Gastrocnemius medialis (tissue), 4 donors: ENCODE measurements at regions not wholly inside any gene's neighbourhood (a gene's known extent, or its start where the extent isn't known, plus 50 kb on each side); places are given as distances from the start of the nearest gene placed in this dataset.

Experiments used
- ATAC-seq, 2 donors: fragments of 150-250 bp; one replicate each; pipeline ENCODE4 v1.9.1; 2016
- DNase-seq, 2 donors: peaks; one replicate each; pipeline ENCODE4 v3.0.0-alpha.2; 2019
- H3K27ac ChIP-seq, 4 donors: fragments of 200-600 bp; sonication (generic); 1 replicate in 1 of 4; 2 replicates in 3 of 4; pipeline ENCODE4 v1.5.1; 2016 to 2018; ENCODE audit warnings: mild to moderate bottlenecking in 2 of 4, moderate library complexity in 1 of 4
- H3K27me3 ChIP-seq, 3 donors: fragments of 200-600 bp; sonication (generic) in 2 of 3; 1 replicate in 1 of 3; 2 replicates in 2 of 3; pipeline versions ENCODE4 v1.5.1 to v1.6.0; 2016 to 2019; ENCODE audit warnings: mild to moderate bottlenecking in 1 of 3, moderate library complexity in 1 of 3
- H3K36me3 ChIP-seq, 2 donors: fragments of 200-600 bp; sonication (generic) in 1 of 2; one replicate each; pipeline ENCODE4 v1.5.1; 2017 to 2018
- H3K4me1 ChIP-seq, 2 donors: fragments of 200-600 bp; sonication (generic) in 1 of 2; one replicate each; pipeline ENCODE4 v1.5.1; 2016 to 2017; ENCODE audit warnings: mild to moderate bottlenecking in 2 of 2
- H3K4me3 ChIP-seq, 4 donors: fragments of 200-600 bp; sonication (generic) in 3 of 4; 1 replicate in 1 of 4; 2 replicates in 3 of 4; pipeline ENCODE4 v1.5.1; 2016 to 2019; ENCODE audit warnings: mild to moderate bottlenecking in 2 of 4
- H3K9me3 ChIP-seq, 3 donors: fragments of 200-600 bp; sonication (generic) in 2 of 3; 1 replicate in 1 of 3; 2 replicates in 2 of 3; pipeline ENCODE4 v1.5.1; 2016 to 2019
- CTCF ChIP-seq, 5 experiments: fragments of 450-650 bp in 3 of 5; fragments of 200-600 bp in 2 of 5; sonication (generic) in 2 of 5; IDR thresholded peaks in 4 of 5; conservative IDR thresholded peaks in 1 of 5; 1 replicate in 4 of 5; 2 replicates in 1 of 5; pipeline ENCODE4 v1.5.1; 2016 to 2019; ENCODE audit warnings: antibody characterized with exemption in 5 of 5, mild to moderate bottlenecking in 3 of 5, moderate library complexity in 3 of 5
- POLR2A ChIP-seq, 2 donors: fragments of 450-650 bp; IDR thresholded peaks; one replicate each; pipeline ENCODE4 v1.6.1; 2017; ENCODE audit warnings: antibody characterized with exemption in 2 of 2, mild to moderate bottlenecking in 2 of 2, moderate library complexity in 2 of 2
- in situ Hi-C, 4 donors: fragments of 200-750 bp; cut with MboI; loops; one replicate each; pipeline versions ENCODE4 v1.15.0 to v1.8.0; 2017; ENCODE audit warnings: low sequenced_read_pairs in 4 of 4
- intact Hi-C: fragments of 100-400 bp; cut with DNase I; formaldehyde crosslinking; loops from one replicate; pipeline ENCODE4 v1.15.1; 2023; ENCODE audit warnings: low total_unique reads

GRCh38 chr3:144660186-144660585, 688.6 kb downstream of the DIPK2A start:
- H3K4me3 ChIP-seq: no peak overlapping the region

DNA sequence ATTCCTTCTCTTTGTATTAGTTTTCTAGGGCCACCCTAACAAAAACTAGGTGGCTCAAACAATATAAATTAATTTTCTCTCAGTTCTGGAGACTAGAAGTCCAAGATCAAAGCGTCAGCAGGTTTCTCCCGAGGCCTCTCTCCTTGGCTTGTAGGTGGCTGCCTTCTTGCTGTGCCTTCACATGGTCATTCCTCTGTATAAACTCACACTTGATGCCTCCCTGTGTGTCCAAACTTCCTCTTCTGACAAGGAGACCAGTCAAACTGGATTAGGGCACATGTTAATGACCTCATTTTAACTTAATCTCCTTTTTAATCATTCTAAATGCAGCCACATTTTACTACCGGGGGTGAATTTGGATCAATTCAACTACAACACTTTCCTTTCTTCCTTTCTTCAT, 691.1 kb downstream of the DIPK2A start:
- intact Hi-C loops (no loop called here), in situ Hi-C loops (no loop called here)
- no peak overlapping the region for H3K27ac ChIP-seq
- ATAC-seq (no peak), DNase-seq (no peak)
- no peak overlapping the region for H3K4me3 ChIP-seq
- H3K27me3 ChIP-seq: no peaks in the 10 kb centered on the region
- no peaks in the 10 kb centered on the region for H3K4me1 ChIP-seq
- H3K9me3 ChIP-seq: no peaks in the 10 kb centered on the region
- no peaks in the 10 kb centered on the region for H3K36me3 ChIP-seq
- TF ChIP-seq CTCF (IDR thresholded peaks at IDR 0.05 in 4 of 5, conservative IDR thresholded peaks at IDR 0.05 in 1 of 5): no peak
- no peak for TF ChIP-seq POLR2A (IDR thresholded peaks at IDR 0.05)

More at GRCh38 chr3:144660186-144660585, 688.6 kb downstream of the DIPK2A start:
- in situ Hi-C loops (no loop called here), intact Hi-C loops (no loop called here)
- H3K9me3 ChIP-seq: no peaks in the 10 kb centered on the region
- ATAC-seq (no peak), DNase-seq (no peak)
- no peaks in the 10 kb centered on the region for H3K27me3 ChIP-seq
- no peaks in the 10 kb centered on the region for H3K36me3 ChIP-seq
- H3K4me1 ChIP-seq: no peaks in the 10 kb centered on the region
- no peak overlapping the region for H3K27ac ChIP-seq
- TF ChIP-seq CTCF (IDR thresholded peaks at IDR 0.05 in 4 of 5, conservative IDR thresholded peaks at IDR 0.05 in 1 of 5): no peak
- no peak for TF ChIP-seq POLR2A (IDR thresholded peaks at IDR 0.05)

GRCh38 chr3:144663456-144664436, 692.1 kb downstream of the DIPK2A start:
- ATAC-seq (no peak), DNase-seq (no peak)
- intact Hi-C loops: no loop called here
- Histone ChIP-seq H3K4me3 (no peak overlapping the region), H3K36me3 (no peaks in the 10 kb centered on the region), H3K9me3 (no peaks in the 10 kb centered on the region), H3K4me1 (no peaks in the 10 kb centered on the region), H3K27me3 (no peaks in the 10 kb centered on the region), H3K27ac (no peak overlapping the region)
- in situ Hi-C loops: no loop called here
- no peak for TF ChIP-seq CTCF (IDR thresholded peaks at IDR 0.05 in 4 of 5, conservative IDR thresholded peaks at IDR 0.05 in 1 of 5)

GRCh38 chr3:144665567-144666053, 694.0 kb downstream of the DIPK2A start:
- intact Hi-C loops: no loop called here
- DNase-seq (no peak), ATAC-seq (no peak)
- Histone ChIP-seq H3K4me1 (no peaks in the 10 kb centered on the region), H3K36me3 (no peaks in the 10 kb centered on the region), H3K27me3 (no peaks in the 10 kb centered on the region), H3K27ac (no peak overlapping the region), H3K4me3 (no peak overlapping the region), H3K9me3 (no peaks in the 10 kb centered on the region)
- TF ChIP-seq CTCF (IDR thresholded peaks at IDR 0.05 in 4 of 5, conservative IDR thresholded peaks at IDR 0.05 in 1 of 5) (no peak), POLR2A (IDR thresholded peaks at IDR 0.05) (no peak)
- in situ Hi-C loops: no loop called here
